ENCODE measurements at regions not wholly inside any gene's neighbourhood (a gene's known extent, or its start where the extent isn't known, plus 50 kb on each side); places are given as distances from the start of the nearest gene placed in this dataset.
A peak's percentile ranks its signal among the peaks of the same experiment; 100 is the strongest.

- H3K27ac ChIP-seq (ENCODE audit: control insufficient read depth, insufficient read depth): peak overlapping the region; percentile 100
Measured at GRCh38 chr12:92506460-92506859, 196.3 kb upstream of the PLEKHG7 start.

More at GRCh38 chr12:92506460-92506859, 196.3 kb upstream of the PLEKHG7 start:
- H3K4me2 ChIP-seq (ENCODE audit: control insufficient read depth, insufficient read depth): peak overlapping the region; percentile 93
- SMC1A ChIA-PET (ENCODE audit: uncharacterized antibody, unreplicated experiment): interaction anchor here (0.6 to 24.0 kb wide), 23 partner anchors 10 to 514 kb away, joined by 3 to 805 read pairs (median 50); partner anchors contain the start of gene BTG1
- H3K9ac ChIP-seq (ENCODE audit: control insufficient read depth, insufficient read depth, low read length): peak overlapping the region; percentile 75
- RAD21 ChIA-PET (ENCODE audit: unreplicated experiment): interaction anchor here (1.0 to 11.6 kb wide), 25 partner anchors 10 to 695 kb away, joined by 3 to 356 read pairs (median 41); partner anchors contain the start of gene BTG1
- intact Hi-C loops (cut with micrococcal nuclease; ENCODE audit: unreplicated experiment) (no loop called here), in situ Hi-C loops (cut with MboI) (no loop called here)
- H3K27me3 ChIP-seq (replicated peaks in 1 of 2; ENCODE audit: control insufficient read depth in 2 of 2, insufficient read depth in 2 of 2, low read length in 1 of 2): no peaks in the 10 kb centered on the region
- H3K9me3 ChIP-seq (replicated peaks; ENCODE audit: control insufficient read depth, insufficient read depth, low read length): no peaks in the 10 kb centered on the region
- H3K4me1 ChIP-seq (ENCODE audit: control insufficient read depth, insufficient read depth, low read length): peaks cover 44% of the 10 kb centered on the region
- peak overlapping the region; percentile 46 for H3K4me3 ChIP-seq
- H4K20me1 ChIP-seq (ENCODE audit: control insufficient read depth, insufficient read depth): no peaks in the 10 kb centered on the region
- 66% methylated on average over 2 of the region's 2 CpGs for WGBS (ENCODE audit: insufficient coverage, insufficient replicate concordance, low lambda C conversion rate, missing lambda C conversion rate)
- no peak for FAIRE-seq
- H2AFZ ChIP-seq (ENCODE audit: control insufficient read depth, low read depth, low read length): 0 out of 2 replicates have a peak overlapping the region, but pooled peaks have one; percentile 20
- POLR2A ChIA-PET: interaction anchor here (0.7 to 9.0 kb wide), 11 partner anchors 10 to 372 kb away, joined by 3 to 170 read pairs (median 10); partner anchors contain the start of gene BTG1
- ATAC-seq: no peak
- no TSS peak for BruUV-seq (replicated peaks)
- CTCF ChIA-PET: interaction anchor here (0.6 to 8.6 kb wide), 13 partner anchors 10 to 434 kb away, joined by 3 to 179 read pairs (median 11); no protein-coding TSS in a partner anchor
- peak in 1 of 3 experiments; percentile 18; a peak in 1 of 6 replicates for TF ChIP-seq CTCF (IDR thresholded peaks at IDR 0.05 in 2 of 3, conservative IDR thresholded peaks at IDR 0.05 in 1 of 3; ENCODE audit: control insufficient read depth in 2 of 3, extremely low read depth in 1 of 3, insufficient read depth in 1 of 3, low read depth in 3 of 3, low read length in 3 of 3)
- no peak for TF ChIP-seq BHLHE40 (IDR thresholded peaks at IDR 0.05; ENCODE audit: borderline replicate concordance in 1 of 2, low read depth in 2 of 2, low read length in 1 of 2)
- H3K79me2 ChIP-seq (ENCODE audit: control insufficient read depth, insufficient read depth, low read length): peaks cover 6% of the 10 kb centered on the region
- no peaks in the 10 kb centered on the region for H3K36me3 ChIP-seq (ENCODE audit: control insufficient read depth in 2 of 2, insufficient read depth in 2 of 2, low read length in 1 of 2)
- DNase-seq (ENCODE audit: low read depth, low spot score): no peak

Data from GM12878 (cell line).